ENCODE measurements at regions not wholly inside any gene's neighbourhood (a gene's known extent, or its start where the extent isn't known, plus 50 kb on each side); places are given as distances from the start of the nearest gene placed in this dataset.

GRCh38 chr10:10313149-10313835 is 704.4 kb upstream of the CELF2 start:
- H3K9ac ChIP-seq (ENCODE audit: control insufficient read depth, extremely low read depth, insufficient read depth, low read length): no peak overlapping the region
- H2AFZ ChIP-seq (ENCODE audit: control insufficient read depth, low read length): no peak overlapping the region
- H3K4me3 ChIP-seq (ENCODE audit: control insufficient read depth in 2 of 3, extremely low read depth in 1 of 3, insufficient read depth in 2 of 3, low read depth in 1 of 3, low read length in 3 of 3): no peak overlapping the region
- no peaks in the 10 kb centered on the region for H3K9me3 ChIP-seq (ENCODE audit: control insufficient read depth, low read depth, low read length)
- dilution Hi-C loops (cut with MboI; ENCODE audit: extremely low pct_ligation_motif_present, low sequenced_read_pairs): no loop called here
- no peaks in the 10 kb centered on the region for H3K36me3 ChIP-seq (ENCODE audit: control insufficient read depth in 2 of 2, extremely low read depth in 1 of 2, insufficient read depth in 2 of 2, low read length in 2 of 2)
- no peak for FAIRE-seq
- H3K27me3 ChIP-seq (ENCODE audit: control insufficient read depth, extremely low read depth, insufficient read depth, low read length): no peaks in the 10 kb centered on the region
- TF ChIP-seq CTCF (optimal IDR thresholded peaks at IDR 0.05 in 1 of 3, IDR thresholded peaks at IDR 0.05 in 1 of 3, conservative IDR thresholded peaks at IDR 0.05 in 1 of 3; ENCODE audit: extremely low read depth in 1 of 3, insufficient read depth in 2 of 3, low read length in 3 of 3) (no peak), EZH2 (IDR thresholded peaks at IDR 0.05; ENCODE audit: low read length) (no peak)
- no peak overlapping the region for H3K27ac ChIP-seq (ENCODE audit: control insufficient read depth, insufficient read depth, low read length)
- no peaks in the 10 kb centered on the region for H4K20me1 ChIP-seq (ENCODE audit: control insufficient read depth, extremely low read depth, insufficient read depth, low read length)
- no peak for DNase-seq (ENCODE audit: low read depth, low spot score)
- no peak overlapping the region for H3K4me2 ChIP-seq (ENCODE audit: control insufficient read depth, extremely low read depth, insufficient read depth, low read depth, low read length)
- no peaks in the 10 kb centered on the region for H3K9me1 ChIP-seq (ENCODE audit: control insufficient read depth, extremely low read depth, insufficient read depth, low read length)
- no peaks in the 10 kb centered on the region for H3K79me2 ChIP-seq (ENCODE audit: control insufficient read depth, insufficient read depth, low read length)
- no peaks in the 10 kb centered on the region for H3K4me1 ChIP-seq (ENCODE audit: control insufficient read depth, extremely low read depth, insufficient read depth, low read length)

GRCh38 chr10:10314626-10315025 is 703.0 kb upstream of the CELF2 start:
- Histone ChIP-seq H3K9me3 (ENCODE audit: control insufficient read depth, low read depth, low read length) (no peaks in the 10 kb centered on the region), H3K79me2 (ENCODE audit: control insufficient read depth, insufficient read depth, low read length) (no peaks in the 10 kb centered on the region), H3K9ac (ENCODE audit: control insufficient read depth, extremely low read depth, insufficient read depth, low read length) (no peak overlapping the region), H3K4me1 (ENCODE audit: control insufficient read depth, extremely low read depth, insufficient read depth, low read length) (no peaks in the 10 kb centered on the region), H3K4me2 (ENCODE audit: control insufficient read depth, extremely low read depth, insufficient read depth, low read depth, low read length) (no peak overlapping the region), H3K9me1 (ENCODE audit: control insufficient read depth, extremely low read depth, insufficient read depth, low read length) (no peaks in the 10 kb centered on the region), H3K27me3 (ENCODE audit: control insufficient read depth, extremely low read depth, insufficient read depth, low read length) (no peaks in the 10 kb centered on the region), H3K36me3 (ENCODE audit: control insufficient read depth in 2 of 2, extremely low read depth in 1 of 2, insufficient read depth in 2 of 2, low read length in 2 of 2) (no peaks in the 10 kb centered on the region), H4K20me1 (ENCODE audit: control insufficient read depth, extremely low read depth, insufficient read depth, low read length) (no peaks in the 10 kb centered on the region), H2AFZ (ENCODE audit: control insufficient read depth, low read length) (no peak overlapping the region), H3K27ac (ENCODE audit: control insufficient read depth, insufficient read depth, low read length) (no peak overlapping the region), H3K4me3 (ENCODE audit: control insufficient read depth in 2 of 3, extremely low read depth in 1 of 3, insufficient read depth in 2 of 3, low read depth in 1 of 3, low read length in 3 of 3) (no peak overlapping the region)
- no peak for DNase-seq (ENCODE audit: low read depth, low spot score)
- TF ChIP-seq CTCF (optimal IDR thresholded peaks at IDR 0.05 in 1 of 3, IDR thresholded peaks at IDR 0.05 in 1 of 3, conservative IDR thresholded peaks at IDR 0.05 in 1 of 3; ENCODE audit: extremely low read depth in 1 of 3, insufficient read depth in 2 of 3, low read length in 3 of 3): no peak
- TF ChIP-seq EZH2 (IDR thresholded peaks at IDR 0.05; ENCODE audit: low read length): no peak
- dilution Hi-C loops (cut with MboI; ENCODE audit: extremely low pct_ligation_motif_present, low sequenced_read_pairs): no loop called here
- no peak for FAIRE-seq
